MM.1S (cell line): ENCODE measurements at regions not wholly inside any gene's neighbourhood (a gene's known extent, or its start where the extent isn't known, plus 50 kb on each side); places are given as distances from the start of the nearest gene placed in this dataset.

ENCODE experiments used
- DNase-seq: peaks from one replicate; pipeline ENCODE4 v3.0.0-alpha.2; 2015
- H2AFZ ChIP-seq: fragments of 300-600 bp; sonication (generic); 2 replicates; pipeline ENCODE4 v1.6.0; 2016; ENCODE audit warnings: antibody characterized with exemption, low read length
- H3F3A ChIP-seq: fragments of 300-600 bp; sonication (generic); 2 replicates; pipeline ENCODE4 v1.6.1; 2016; ENCODE audit warnings: mild to moderate bottlenecking, antibody characterized with exemption, low read length, moderate library complexity, mixed read lengths; ENCODE audit not compliant: insufficient read depth
- H3K27ac ChIP-seq: fragments of 300-600 bp; sonication (generic); 2 replicates; pipeline ENCODE4 v1.5.1; 2016; ENCODE audit warnings: mild to moderate bottlenecking, low read length
- H3K27me3 ChIP-seq: fragments of 300-600 bp; sonication (generic); replicated peaks from 2 replicates; pipeline ENCODE4 v1.6.0; 2016; ENCODE audit warnings: low read length; ENCODE audit not compliant: insufficient read depth
- H3K36me3 ChIP-seq: fragments of 300-600 bp; sonication (generic); replicated peaks from 2 replicates; pipeline ENCODE4 v1.6.1; 2016; ENCODE audit warnings: mild to moderate bottlenecking, low read length, mixed read lengths; ENCODE audit not compliant: insufficient read depth
- H3K4me1 ChIP-seq: fragments of 300-600 bp; sonication (generic); 2 replicates; pipeline ENCODE4 v1.6.1; 2016; ENCODE audit warnings: low read length, mixed read lengths
- H3K4me2 ChIP-seq: fragments of 300-600 bp; sonication (generic); 2 replicates; pipeline ENCODE4 v1.6.0; 2016; ENCODE audit warnings: low read depth, low read length
- H3K4me3 ChIP-seq: fragments of 300-600 bp; sonication (generic); 2 replicates; pipeline ENCODE4 v1.5.1; 2016; ENCODE audit warnings: low read length, mixed read lengths
- H3K79me2 ChIP-seq: fragments of 300-600 bp; sonication (generic); 2 replicates; pipeline ENCODE4 v1.6.1; 2016; ENCODE audit warnings: mixed run types, low read length, mixed read lengths
- H3K9ac ChIP-seq: fragments of 300-600 bp; sonication (generic); 2 replicates; pipeline ENCODE4 v1.6.1; 2016; ENCODE audit warnings: low read length, mixed read lengths
- H3K9me2 ChIP-seq: fragments of 300-600 bp; sonication (generic); replicated peaks from 2 replicates; pipeline ENCODE4 v1.6.1; 2016; ENCODE audit warnings: mild to moderate bottlenecking, low read length, mixed read lengths; ENCODE audit not compliant: insufficient read depth
- H3K9me3 ChIP-seq: fragments of 300-600 bp; sonication (generic); replicated peaks from 2 replicates; pipeline ENCODE4 v1.6.1; 2016; ENCODE audit warnings: mild to moderate bottlenecking, low read length, mixed read lengths; ENCODE audit not compliant: insufficient read depth
- H4K20me1 ChIP-seq: fragments of 300-600 bp; sonication (generic); 2 replicates; pipeline ENCODE4 v1.6.1; 2016; ENCODE audit warnings: mild to moderate bottlenecking, low read length, moderate library complexity, mixed read lengths; ENCODE audit not compliant: insufficient read depth
- CTCF ChIP-seq: fragments of 300-600 bp; sonication (generic); IDR thresholded peaks from 2 replicates; pipeline ENCODE4 v1.5.1; 2016; ENCODE audit warnings: antibody characterized with exemption, low read length, mixed read lengths
- EZH2 ChIP-seq: fragments of 300-600 bp; sonication (generic); optimal IDR thresholded peaks from 2 replicates; pipeline ENCODE3; 2017; ENCODE audit warnings: low read depth, mild to moderate bottlenecking, antibody characterized with exemption, low read length, mixed read lengths
- EZH2phosphoT487 ChIP-seq: fragments of 300-600 bp; sonication (generic); IDR thresholded peaks from 2 replicates; pipeline ENCODE4 v1.6.1; 2018; ENCODE audit warnings: antibody characterized with exemption, low read length

GRCh38 chr5:124949862-124950261 lies 203.4 kb upstream of the ZNF608 start:
- no peaks in the 10 kb centered on the region for H4K20me1 ChIP-seq
- H3K4me3 ChIP-seq, result no peak overlapping the region
- no peaks in the 10 kb centered on the region for H3K36me3 ChIP-seq
- H2AFZ ChIP-seq, result no peak overlapping the region
- peaks cover 29% of the 10 kb centered on the region for H3F3A ChIP-seq
- no peak for TF ChIP-seq EZH2
- no peak for TF ChIP-seq CTCF
- H3K27me3 ChIP-seq, result no peaks in the 10 kb centered on the region
- no peak for DNase-seq
- no peaks in the 10 kb centered on the region for H3K79me2 ChIP-seq
- H3K9me3 ChIP-seq, result no peaks in the 10 kb centered on the region
- H3K9ac ChIP-seq, result no peak overlapping the region
- H3K27ac ChIP-seq, result no peak overlapping the region
- no peaks in the 10 kb centered on the region for H3K9me2 ChIP-seq
- peaks cover 15% of the 10 kb centered on the region for H3K4me1 ChIP-seq
- H3K4me2 ChIP-seq, result no peak overlapping the region

GRCh38 chr5:124951105-124951504 lies 204.7 kb upstream of the ZNF608 start:
- no peaks in the 10 kb centered on the region for H3K79me2 ChIP-seq
- no peaks in the 10 kb centered on the region for H4K20me1 ChIP-seq
- H3K4me2 ChIP-seq, result peak overlapping the region; percentile 72; the same call in 1 of the 2 replicates
- peak overlapping the region; percentile 96 for H3K27ac ChIP-seq
- H3K36me3 ChIP-seq, result no peaks in the 10 kb centered on the region
- TF ChIP-seq CTCF (no peak), EZH2 (no peak), EZH2phosphoT487 (no peak)
- DNase-seq, result no peak
- H2AFZ ChIP-seq, result peak overlapping the region; percentile 4; the same call in 1 of the 2 replicates
- no peaks in the 10 kb centered on the region for H3K9me2 ChIP-seq
- peaks cover 15% of the 10 kb centered on the region for H3K4me1 ChIP-seq
- H3K4me3 ChIP-seq, result peak overlapping the region; percentile 63
- H3K9me3 ChIP-seq, result no peaks in the 10 kb centered on the region
- peaks cover 29% of the 10 kb centered on the region for H3F3A ChIP-seq
- H3K27me3 ChIP-seq, result no peaks in the 10 kb centered on the region
- H3K9ac ChIP-seq, result peak overlapping the region; percentile 63; the same call in 1 of the 2 replicates

- H3K9ac ChIP-seq, result peak overlapping the region; percentile 63
Observed at GRCh38 chr5:124951661-124952060, 205.2 kb upstream of the ZNF608 start.

More at GRCh38 chr5:124951661-124952060, 205.2 kb upstream of the ZNF608 start:
- H3K27ac ChIP-seq, result peak overlapping the region; percentile 96
- no peaks in the 10 kb centered on the region for H3K79me2 ChIP-seq
- no peaks in the 10 kb centered on the region for H3K36me3 ChIP-seq
- H3K4me3 ChIP-seq, result peak overlapping the region; percentile 63
- H3K27me3 ChIP-seq, result no peaks in the 10 kb centered on the region
- DNase-seq, result peak; percentile 89
- H3K4me2 ChIP-seq, result peak overlapping the region; percentile 72; the same call in 1 of the 2 replicates
- TF ChIP-seq CTCF (no peak), EZH2 (no peak)
- peaks cover 20% of the 10 kb centered on the region for H3K4me1 ChIP-seq
- H2AFZ ChIP-seq, result peak overlapping the region; percentile 4
- no peaks in the 10 kb centered on the region for H4K20me1 ChIP-seq
- no peaks in the 10 kb centered on the region for H3K9me2 ChIP-seq
- no peaks in the 10 kb centered on the region for H3K9me3 ChIP-seq
- H3F3A ChIP-seq, result peaks cover 29% of the 10 kb centered on the region
